HCEC 1CT (cell line): ENCODE measurements at regions not wholly inside any gene's neighbourhood (a gene's known extent, or its start where the extent isn't known, plus 50 kb on each side); places are given as distances from the start of the nearest gene placed in this dataset.

Experiments used
- DNase-seq: peaks from one replicate; pipeline ENCODE4 v3.0.0-alpha.2; 2017

DNA sequence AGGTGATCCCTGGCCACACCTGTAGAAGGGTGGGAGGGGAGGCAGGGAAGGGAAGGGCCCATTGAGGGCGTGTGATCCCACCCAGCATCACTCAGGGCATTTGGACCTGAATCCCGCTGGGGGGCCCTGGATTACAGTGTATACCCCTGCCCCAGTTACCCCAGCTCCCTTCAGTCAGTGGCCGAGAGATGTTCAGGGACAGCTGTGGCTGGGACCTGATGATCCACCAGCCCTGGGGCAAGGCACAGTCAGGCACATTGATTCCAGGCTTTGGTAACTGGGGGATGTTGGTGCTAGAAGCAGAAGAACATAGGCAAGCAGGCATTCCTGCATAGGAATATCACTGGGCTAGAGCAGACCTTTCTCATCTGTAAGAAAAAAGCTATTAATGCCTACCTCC, 170.3 kb downstream of the FOXL1 start:
- no peak for DNase-seq

DNA sequence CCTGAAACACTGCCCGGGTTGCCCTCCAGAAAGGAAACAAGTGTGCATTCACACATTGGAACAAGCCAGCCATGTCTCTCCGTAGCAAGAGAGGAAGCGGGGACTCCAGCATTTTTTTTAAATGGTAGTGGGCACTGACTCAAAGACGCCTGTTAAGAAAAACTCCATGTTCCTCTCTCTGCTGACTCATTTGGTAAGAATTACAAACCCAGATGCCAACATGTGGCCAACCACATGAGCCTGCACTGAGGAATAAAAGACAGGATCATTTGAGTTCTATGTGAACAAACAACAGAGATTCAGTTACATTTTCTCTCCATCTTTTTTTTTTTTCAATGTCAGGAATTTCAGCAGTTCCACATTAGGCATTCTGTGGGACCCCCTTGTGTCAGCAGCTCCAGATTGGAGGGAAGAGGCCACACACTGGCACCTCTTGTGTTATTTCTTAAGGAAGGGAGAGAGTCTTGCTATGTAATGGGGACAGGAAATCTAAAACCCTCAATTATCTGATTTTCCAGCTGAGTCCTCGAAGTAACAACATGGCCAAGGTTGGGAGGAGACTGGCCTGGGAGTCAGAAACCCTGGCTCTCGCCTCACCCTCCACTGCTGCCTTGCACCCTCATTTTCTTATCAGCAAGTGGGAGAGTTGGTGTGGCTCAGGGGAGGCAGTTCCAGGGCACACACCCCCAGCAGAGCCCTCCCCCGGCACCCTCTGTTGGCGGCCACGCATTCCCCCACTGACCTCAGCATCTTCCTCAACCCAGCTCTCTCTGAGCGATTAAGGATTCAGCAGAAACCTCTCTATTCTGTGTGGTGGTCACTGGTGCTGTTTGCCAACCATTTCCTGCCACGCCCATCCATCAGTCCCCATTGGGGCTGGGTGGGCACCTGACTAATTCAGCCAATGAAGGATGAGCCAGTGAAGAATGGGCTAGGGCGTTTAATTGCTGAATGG, 173.0 kb downstream of the FOXL1 start:
- DNase-seq = peak; percentile 85

DNA sequence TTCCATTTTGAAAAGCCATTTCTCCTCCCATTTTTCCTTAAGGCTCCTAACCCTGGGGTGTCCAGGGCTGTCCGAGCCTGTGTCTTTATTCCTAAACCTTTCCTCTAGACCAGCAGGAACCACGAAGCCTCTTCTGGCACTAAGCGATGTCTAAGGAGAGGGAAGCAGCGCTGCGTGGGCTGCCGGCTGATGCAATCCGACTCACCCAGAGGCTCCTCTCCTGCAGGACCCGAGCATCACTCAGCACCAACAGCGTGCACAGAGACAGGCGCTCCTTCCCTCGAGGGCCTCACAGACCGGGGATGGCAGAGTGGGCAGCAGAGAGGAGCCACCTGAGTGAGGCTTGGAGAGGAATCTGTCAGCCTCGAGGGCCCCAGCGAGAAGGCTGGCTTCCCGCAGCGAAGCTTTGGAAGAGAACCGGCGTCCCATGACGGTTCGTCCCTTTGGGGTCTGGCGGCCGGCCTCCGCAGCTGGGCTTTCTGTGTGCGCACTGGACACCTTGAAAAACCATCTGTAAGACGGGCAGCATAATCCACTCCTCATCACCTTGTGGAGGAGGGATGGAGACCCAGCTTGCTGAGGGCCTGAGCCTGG, 174.3 kb downstream of the FOXL1 start:
- DNase-seq = no peak

- DNase-seq = no peak
These were observed 175.1 kb downstream of the FOXL1 start for GRCh38 chr16:86753399-86753798.

- no peak for DNase-seq
These were observed 177.2 kb downstream of the FOXL1 start for GRCh38 chr16:86755571-86756006.

GRCh38 chr16:86756882-86757703, 178.7 kb downstream of the FOXL1 start:
- DNase-seq = no peak

DNA sequence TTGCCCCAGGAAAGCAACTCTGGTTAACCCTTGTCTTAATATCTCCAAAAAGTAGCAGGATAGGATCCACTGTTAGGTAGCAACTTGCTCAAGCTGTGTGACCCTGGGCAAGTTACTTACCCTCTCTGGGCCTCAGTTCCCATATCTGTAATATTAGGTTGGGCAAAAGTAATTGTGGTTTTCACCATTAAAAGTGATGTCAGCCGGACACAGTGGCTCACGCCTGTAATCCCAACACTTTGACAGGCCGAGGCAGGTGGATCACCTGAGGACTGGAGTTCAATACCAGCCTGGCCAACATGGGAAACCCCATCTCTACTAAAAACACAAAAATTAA, 179.3 kb downstream of the FOXL1 start:
- no peak for DNase-seq

DNA sequence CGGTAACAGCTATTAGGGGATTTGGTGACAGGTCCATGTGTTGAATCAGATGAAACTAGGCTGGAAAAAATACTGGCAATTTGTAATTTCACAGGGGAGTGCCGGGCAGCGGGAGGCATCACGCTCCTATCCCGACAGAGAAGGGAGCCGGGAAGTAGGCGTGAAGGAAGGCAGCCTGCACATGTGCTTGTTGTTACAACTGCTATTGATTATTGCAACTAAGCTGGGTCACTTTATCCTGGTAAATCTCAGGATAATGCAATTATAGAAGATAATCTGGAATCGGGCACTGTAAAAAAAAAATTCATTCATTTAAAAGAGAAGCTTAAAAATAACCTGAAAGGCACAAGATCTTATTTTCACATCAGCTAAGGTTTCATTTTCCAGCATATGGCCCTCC, 180.6 kb downstream of the FOXL1 start:
- DNase-seq = no peak

GRCh38 chr16:86761111-86762031, 183.0 kb downstream of the FOXL1 start:
- peak; percentile 37 for DNase-seq

- DNase-seq = no peak
These were observed 183.7 kb downstream of the FOXL1 start for GRCh38 chr16:86762095-86762494.

DNA sequence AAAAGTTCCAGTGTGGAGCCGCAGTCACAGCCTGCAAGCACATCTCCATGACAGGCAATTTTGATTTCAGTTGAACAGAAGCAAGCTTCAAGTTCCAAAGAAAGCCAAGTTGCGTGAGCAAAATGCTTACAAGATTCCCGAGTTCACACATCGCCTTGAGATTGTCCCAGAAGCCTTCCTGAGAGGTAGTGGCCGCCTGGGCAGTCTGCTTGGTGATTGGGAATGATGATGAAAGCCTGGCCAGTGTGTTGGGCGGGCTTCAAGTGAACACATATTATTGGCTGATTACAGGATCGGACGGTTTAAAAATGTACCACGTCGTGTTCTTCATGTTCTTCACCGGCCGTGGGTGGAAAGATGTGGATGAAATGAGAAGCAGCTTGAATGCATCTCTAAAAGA, 185.5 kb downstream of the FOXL1 start:
- DNase-seq = no peak

DNA sequence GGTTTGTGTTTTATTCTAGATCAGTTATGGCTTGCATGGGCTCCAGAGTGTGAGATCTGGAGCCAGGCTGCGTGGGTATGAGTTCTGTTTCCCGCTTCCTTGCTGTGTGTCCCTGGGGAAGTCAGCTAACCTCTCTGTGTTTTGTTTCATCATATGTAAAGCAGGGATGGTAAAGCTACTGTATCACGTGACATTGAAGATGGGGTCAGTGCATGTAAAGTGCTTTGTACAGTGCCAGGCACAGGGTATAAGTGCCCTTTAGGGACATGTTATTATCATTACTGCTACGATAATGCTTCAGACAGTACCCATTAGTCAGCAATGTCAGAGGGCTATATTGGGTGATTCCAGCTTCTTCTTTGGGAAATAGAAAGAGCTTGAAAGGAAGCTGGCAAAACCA, 186.2 kb downstream of the FOXL1 start:
- no peak for DNase-seq

GRCh38 chr16:86765389-86766026, 187.2 kb downstream of the FOXL1 start:
- DNase-seq = no peak

DNA sequence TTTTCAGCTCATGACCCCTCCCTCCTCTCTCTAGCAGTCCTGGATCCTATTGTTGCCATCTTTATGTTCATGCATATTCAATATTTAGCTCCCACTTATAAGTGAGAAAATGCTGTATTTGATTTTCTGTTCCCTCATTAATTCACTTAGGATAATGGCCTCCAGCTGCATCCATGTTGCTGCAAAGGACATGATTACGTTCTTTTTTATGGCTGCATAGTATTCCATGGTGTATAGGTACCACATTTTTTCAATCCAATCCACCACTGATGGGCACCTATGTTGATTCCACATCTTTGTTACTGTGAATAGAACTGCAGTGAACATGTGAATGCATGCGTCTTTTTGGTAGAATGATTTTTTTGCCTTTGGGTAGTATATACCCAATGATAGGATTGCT, 188.4 kb downstream of the FOXL1 start:
- DNase-seq = no peak

DNA sequence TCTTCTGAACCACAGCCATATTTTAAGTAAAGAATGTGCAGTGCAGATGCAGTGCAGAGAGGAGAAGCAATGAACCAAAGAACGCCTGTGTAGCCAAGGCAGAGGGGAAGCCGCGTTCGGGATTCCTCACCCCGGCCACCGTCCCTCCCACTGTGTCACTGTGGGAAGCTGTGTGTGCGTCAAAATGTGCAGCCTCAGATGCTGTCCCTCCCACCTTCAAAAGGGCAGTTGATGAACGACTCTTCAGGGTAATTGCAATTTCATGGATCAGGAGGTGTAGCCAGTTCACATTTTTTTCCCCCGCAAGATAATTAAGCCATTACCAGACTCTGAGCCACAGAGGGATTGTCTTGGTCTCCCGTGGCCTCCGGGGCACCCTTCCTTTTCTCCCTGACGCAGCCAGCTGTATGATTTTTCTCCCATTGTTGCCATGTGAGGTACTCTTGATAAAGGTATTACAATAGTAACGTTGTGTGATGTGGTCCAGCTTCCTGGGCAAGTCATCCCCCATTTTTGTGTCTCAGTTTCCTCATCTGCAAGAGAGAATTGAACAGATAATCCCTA, 190.0 kb downstream of the FOXL1 start:
- no peak for DNase-seq

GRCh38 chr16:86768999-86769398, 190.7 kb downstream of the FOXL1 start:
- no peak for DNase-seq

DNA sequence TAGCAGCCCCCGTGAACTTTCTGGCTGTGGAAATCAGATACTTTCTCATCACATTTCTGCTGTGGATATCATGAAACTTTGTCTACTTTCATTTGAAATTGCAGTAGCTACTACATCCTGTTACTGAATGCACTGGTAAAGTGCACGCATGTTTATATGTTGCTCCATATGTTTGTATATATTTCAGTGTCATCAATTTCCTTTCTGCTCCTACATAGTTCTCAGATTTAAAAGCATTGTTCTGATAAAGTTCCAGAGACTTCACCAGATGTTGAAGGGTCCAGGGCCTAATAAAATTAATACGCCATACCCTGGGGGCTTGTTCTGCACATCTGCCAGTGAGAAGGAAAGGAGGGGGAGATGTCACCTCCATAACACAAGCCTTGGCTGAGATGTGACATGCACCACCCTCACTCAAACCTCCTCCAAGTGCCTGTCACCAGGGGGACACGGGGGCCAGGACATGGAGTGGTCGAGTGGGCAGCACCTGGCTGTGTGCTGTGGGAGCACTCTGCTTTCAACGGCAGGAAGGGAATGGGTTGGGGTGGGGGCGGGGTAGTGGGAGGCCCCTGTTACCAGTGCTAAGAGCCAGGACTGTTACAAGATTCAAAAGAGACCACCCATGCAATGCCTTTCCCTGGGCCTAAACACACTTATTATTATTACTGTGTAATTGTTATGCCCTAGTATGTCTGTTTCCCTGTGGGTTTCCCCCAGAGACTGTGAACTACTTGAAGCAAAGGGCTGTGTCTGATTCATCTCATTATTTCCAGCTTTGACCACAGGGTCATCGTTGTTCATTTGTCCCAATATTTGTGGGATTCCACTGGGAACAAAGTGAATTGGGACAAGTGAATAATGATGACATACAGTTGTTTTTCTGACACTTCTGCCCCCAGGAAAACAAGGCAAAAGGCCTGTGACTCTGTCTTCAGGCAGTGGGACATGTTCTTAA, 193.4 kb downstream of the FOXL1 start:
- DNase-seq = no peak

- DNase-seq = no peak
These were observed 194.5 kb downstream of the FOXL1 start for GRCh38 chr16:86772671-86773353.

DNA sequence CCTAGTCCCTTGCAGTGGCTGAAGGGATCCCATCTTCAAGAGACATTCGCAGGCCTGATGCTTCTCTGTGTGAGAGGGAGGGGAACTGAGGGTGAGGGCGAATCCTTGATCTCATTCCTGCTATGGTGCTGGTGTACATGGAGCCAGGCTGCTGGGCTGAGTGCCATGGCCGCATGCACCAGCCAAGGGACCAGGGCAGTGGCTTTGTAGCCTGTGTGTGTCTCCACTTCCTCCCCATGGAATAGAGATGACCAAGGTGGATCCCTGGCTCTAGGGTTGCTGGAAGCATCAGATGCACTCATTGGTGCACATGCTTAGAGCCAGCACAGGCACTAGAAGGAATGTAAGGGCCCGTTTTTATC, 195.0 kb downstream of the FOXL1 start:
- no peak for DNase-seq

- no peak for DNase-seq
These were observed 196.6 kb downstream of the FOXL1 start for GRCh38 chr16:86774931-86775330.
